IMR-90 (cell line): ENCODE measurements at regions not wholly inside any gene's neighbourhood (a gene's known extent, or its start where the extent isn't known, plus 50 kb on each side); places are given as distances from the start of the nearest gene placed in this dataset.

Source experiments
- ATAC-seq: fragments of 200-7000 bp; cut with Tn5 transposase; 2 replicates; pipeline ENCODE4 v1.9.1; 2020; ENCODE audit warnings: low read depth, mild to moderate bottlenecking, moderate library complexity
- BruUV-seq: library from RNA; stranded (reverse); fragments of 400-500 nt; replicated peaks from 2 replicates; lab custom pipeline; 2021; lab: Mats Ljungman, UMichigan
- CTCF ChIA-PET: fragments of 300-600 bp; formaldehyde crosslinking; extraction: SDS; loops from one replicate; lab custom pipeline; 2021; ENCODE audit warnings: antibody characterized with exemption; lab: Yijun Ruan, JAX
- POLR2A ChIA-PET: fragments of 300-600 bp; sonication (Branson Sonifier 250); formaldehyde crosslinking; loops from one replicate; lab custom pipeline; 2022; ENCODE audit warnings: antibody characterized with exemption; ENCODE audit not compliant: unreplicated experiment; lab: Charles Lee
- DNase-seq: peaks from one replicate; pipeline ENCODE4 v3.0.0; 2013
- H2AFZ ChIP-seq: replicated peaks from 2 replicates; pipeline ENCODE3; 2013; ENCODE audit warnings: low read length, mild to moderate bottlenecking; ENCODE audit not compliant: poor library complexity
- H2AK5ac ChIP-seq: 2 replicates; pipeline ENCODE4 v1.6.1; 2013; ENCODE audit warnings: low read depth, low read length, inconsistent platforms
- H2AK9ac ChIP-seq: replicated peaks from 2 replicates; pipeline ENCODE3; 2013; ENCODE audit warnings: mild to moderate bottlenecking, low read depth, low read length, moderate library complexity; ENCODE audit not compliant: poor library complexity
- H2BK120ac ChIP-seq: 2 replicates; pipeline ENCODE4 v1.6.1; 2013; ENCODE audit warnings: low read depth, low read length, inconsistent platforms
- H2BK15ac ChIP-seq: 3 replicates; pipeline ENCODE4 v1.6.1; 2013; ENCODE audit warnings: low read depth, low read length, inconsistent platforms
- H2BK20ac ChIP-seq: 2 replicates; pipeline ENCODE4 v1.6.1; 2013; ENCODE audit warnings: low read depth, mild to moderate bottlenecking, inconsistent platforms, low read length, moderate library complexity
- H2BK5ac ChIP-seq: 2 replicates; pipeline ENCODE4 v1.6.1; 2013; ENCODE audit warnings: mild to moderate bottlenecking, low read depth, low read length, inconsistent platforms; ENCODE audit not compliant: poor library complexity, severe bottlenecking
- H3K14ac ChIP-seq: replicated peaks from 2 replicates; pipeline ENCODE4 v1.6.1; 2013; ENCODE audit warnings: low read depth, low read length, inconsistent platforms
- H3K18ac ChIP-seq: 2 replicates; pipeline ENCODE4 v1.6.1; 2013; ENCODE audit warnings: low read depth, low read length, control low read depth
- H3K23ac ChIP-seq: 2 replicates; pipeline ENCODE4 v1.6.1; 2013; ENCODE audit warnings: low read depth, low read length, inconsistent platforms
- H3K27ac ChIP-seq: 2 replicates; pipeline ENCODE4 v1.5.1; 2013; ENCODE audit warnings: mild to moderate bottlenecking, control low read depth, low read length; ENCODE audit not compliant: insufficient read depth
- H3K27me3 ChIP-seq: 2 replicates; pipeline ENCODE4 v1.6.1; 2013; ENCODE audit warnings: low read length; ENCODE audit not compliant: control insufficient read depth, insufficient read depth
- H3K36me3 ChIP-seq: 2 replicates; pipeline ENCODE4 v1.6.1; 2013; ENCODE audit warnings: low read length, mixed read lengths; ENCODE audit not compliant: control insufficient read depth, insufficient read depth
- H3K4ac ChIP-seq: 2 replicates; pipeline ENCODE4 v1.6.1; 2013; ENCODE audit warnings: low read depth, low read length, inconsistent platforms
- H3K4me1 ChIP-seq: 2 replicates; pipeline ENCODE4 v1.6.1; 2013; ENCODE audit warnings: low read length, mixed read lengths; ENCODE audit not compliant: control insufficient read depth, insufficient read depth
- H3K4me2 ChIP-seq: 2 replicates; pipeline ENCODE4 v1.6.1; 2013; ENCODE audit warnings: low read depth, mild to moderate bottlenecking, control low read depth, low read length, moderate library complexity
- H3K4me3 ChIP-seq: 2 replicates; pipeline ENCODE4 v1.5.1; 2013; ENCODE audit warnings: low read depth, mild to moderate bottlenecking, control low read depth, low read length, moderate library complexity; ENCODE audit not compliant: insufficient read depth
- H3K56ac ChIP-seq: 2 replicates; pipeline ENCODE4 v1.6.1; 2013; ENCODE audit warnings: low read length, inconsistent platforms; ENCODE audit not compliant: insufficient read depth; ENCODE audit errors: extremely low read depth
- H3K79me1 ChIP-seq, 2 experiments: 2 replicates each; pipeline ENCODE4 v1.6.1; 2013; ENCODE audit warnings: low read length in 2 of 2, inconsistent platforms in 1 of 2, low read depth in 1 of 2
- H3K9ac ChIP-seq: 2 replicates; pipeline ENCODE4 v1.6.1; 2013; ENCODE audit warnings: low read depth, low read length, control low read depth
- H3K9me1 ChIP-seq: 2 replicates; pipeline ENCODE4 v1.6.1; 2013; ENCODE audit warnings: low read length, inconsistent platforms; ENCODE audit not compliant: insufficient read depth
- H3K9me3 ChIP-seq: 2 replicates; pipeline ENCODE4 v1.6.1; 2013; ENCODE audit warnings: low read length; ENCODE audit not compliant: control insufficient read depth, insufficient read depth
- H4K20me1 ChIP-seq: 2 replicates; pipeline ENCODE4 v1.6.1; 2013; ENCODE audit warnings: low read length, inconsistent platforms; ENCODE audit not compliant: insufficient read depth
- H4K5ac ChIP-seq: 2 replicates; pipeline ENCODE4 v1.6.1; 2013; ENCODE audit warnings: mild to moderate bottlenecking, low read depth, low read length, control low read depth
- H4K8ac ChIP-seq, 2 experiments: 2 replicates each; pipeline ENCODE4 v1.6.1; 2013; ENCODE audit warnings: low read depth in 2 of 2, low read length in 2 of 2, control low read depth in 1 of 2, inconsistent platforms in 1 of 2
- H4K91ac ChIP-seq: 2 replicates; pipeline ENCODE4 v1.6.1; 2013; ENCODE audit warnings: low read depth, low read length, inconsistent platforms; ENCODE audit not compliant: insufficient read depth
- BHLHE40 ChIP-seq: fragments of 150-350 bp; IDR thresholded peaks from 2 replicates; pipeline ENCODE4 v1.6.1; 2016; ENCODE audit warnings: mild to moderate bottlenecking, low read depth, low read length
- CEBPB ChIP-seq: IDR thresholded peaks from 2 replicates; pipeline ENCODE4 v1.6.1; 2012; ENCODE audit warnings: low read depth, low read length, improper control_type of control experiment
- CHD1 ChIP-seq: IDR thresholded peaks from 2 replicates; pipeline ENCODE4 v1.6.1; 2012; ENCODE audit warnings: low read depth, low read length, improper control_type of control experiment
- MAFK ChIP-seq: IDR thresholded peaks from 2 replicates; pipeline ENCODE4 v1.6.1; 2012; ENCODE audit warnings: low read depth, low read length, improper control_type of control experiment
- MAZ ChIP-seq: IDR thresholded peaks from 2 replicates; pipeline ENCODE4 v1.6.1; 2012; ENCODE audit warnings: low read depth, mild to moderate bottlenecking, low read length, improper control_type of control experiment, moderate library complexity, borderline replicate concordance
- NFE2L2 ChIP-seq: fragments of 150-350 bp; IDR thresholded peaks from 2 replicates; pipeline ENCODE4 v1.6.1; 2016; ENCODE audit warnings: low read depth, mild to moderate bottlenecking, low read length
- POLR2A ChIP-seq: IDR thresholded peaks from 2 replicates; pipeline ENCODE4 v1.6.1; 2012; ENCODE audit warnings: mild to moderate bottlenecking, low read depth, low read length
- RAD21 ChIP-seq: IDR thresholded peaks from 2 replicates; pipeline ENCODE4 v1.6.1; 2012; ENCODE audit warnings: low read length, improper control_type of control experiment
- RCOR1 ChIP-seq: IDR thresholded peaks from 2 replicates; pipeline ENCODE4 v1.6.1; 2012; ENCODE audit warnings: mild to moderate bottlenecking, low read length, improper control_type of control experiment; ENCODE audit not compliant: insufficient replicate concordance
- RFX5 ChIP-seq: IDR thresholded peaks from 2 replicates; pipeline ENCODE4 v1.8.0; 2012; ENCODE audit warnings: low read depth, mild to moderate bottlenecking, low read length, moderate library complexity
- USF2 ChIP-seq: fragments of 150-350 bp; IDR thresholded peaks from 2 replicates; pipeline ENCODE4 v1.6.1; 2017; ENCODE audit warnings: mild to moderate bottlenecking, antibody characterized with exemption, low read length, low read depth
- WGBS, 2 experiments: methylation state at CpG; one replicate each; pipeline versions ENCODE4 v1.1.5 to v1.1.7; 2013; ENCODE audit warnings: missing lambda C conversion rate in 2 of 2; ENCODE audit not compliant: insufficient read length in 1 of 2; ENCODE audit errors: extremely low coverage in 2 of 2; 5-methylcytosine and 5-hydroxymethylcytosine counted together
- dilution Hi-C: fragments of 300-500 bp; cut with HindIII; formaldehyde crosslinking; loops from one replicate; pipeline ENCODE4 v1.14.3; 2018; ENCODE audit warnings: low sequenced_read_pairs; ENCODE audit not compliant: unreplicated experiment
- in situ Hi-C: fragments of 300-500 bp; cut with MboI; formaldehyde crosslinking; loops from 3 replicates; pipeline ENCODE4 v1.14.3; 2019; ENCODE audit warnings: low sequenced_read_pairs, inconsistent platforms, mixed read lengths
- intact Hi-C: fragments of 100-400 bp; cut with micrococcal nuclease; formaldehyde crosslinking; loops from 2 replicates; pipeline ENCODE4 v1.10.0; 2022
- TF ChIP-seq, protein P1 (sequence below): fragments of 150-350 bp; IDR thresholded peaks from 2 replicates; pipeline ENCODE4 v1.6.1; 2016; ENCODE audit warnings: low read depth, mild to moderate bottlenecking, low read length, moderate library complexity, borderline replicate concordance

DNA sequence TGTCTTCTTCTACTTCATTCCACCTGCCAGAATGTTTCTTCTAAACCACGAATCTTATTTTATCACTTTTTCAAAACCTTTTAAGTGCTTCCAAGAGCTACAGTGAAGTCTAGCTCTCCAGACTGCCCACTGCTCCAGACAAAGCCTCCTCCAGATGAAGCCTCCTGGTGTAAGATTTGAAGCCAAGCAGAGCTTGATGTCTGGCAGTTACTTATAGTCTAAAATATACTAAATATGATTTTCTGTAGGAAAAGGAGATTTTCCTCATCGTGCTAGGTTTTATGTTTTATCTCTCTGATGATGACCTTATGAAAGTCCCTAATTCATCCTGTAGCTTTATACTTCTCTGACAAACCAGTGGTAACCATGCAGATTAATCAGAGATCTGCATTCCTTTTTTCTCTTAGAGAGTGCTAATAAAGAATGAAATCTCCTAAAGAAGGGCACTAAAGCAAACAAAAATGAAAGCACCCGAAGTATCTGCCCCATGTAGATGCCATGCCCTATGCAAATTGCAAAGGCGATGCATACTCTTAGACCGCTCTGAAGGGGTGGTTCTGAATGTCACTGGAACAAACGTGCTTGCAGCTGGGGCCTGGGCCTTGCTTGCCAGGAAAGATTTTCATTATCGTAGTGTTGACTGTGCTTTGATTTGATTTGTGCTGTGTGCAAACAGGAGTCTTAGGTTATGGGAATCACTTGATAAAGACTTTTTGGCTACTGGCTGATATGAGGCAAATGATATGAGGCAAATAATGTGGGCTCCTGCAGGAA, 314.2 kb downstream of the PID1 start:
- H3K27ac ChIP-seq = no peak overlapping the region
- peaks cover 10% of the 10 kb centered on the region for H3K9me3 ChIP-seq
- no peak overlapping the region for H2AK5ac ChIP-seq
- H2BK120ac ChIP-seq = no peak overlapping the region
- no peak for ATAC-seq
- H3K4me2 ChIP-seq = no peak overlapping the region
- WGBS, 2 experiments = no CpG with 5 or more reads among the region's 7 CpGs
- no peak overlapping the region for H3K56ac ChIP-seq
- H3K18ac ChIP-seq = no peak overlapping the region
- H4K91ac ChIP-seq = no peak overlapping the region
- no TSS peak for BruUV-seq
- intact Hi-C loops = no loop called here
- in situ Hi-C loops = no loop called here
- H3K9me1 ChIP-seq = no peaks in the 10 kb centered on the region
- CTCF ChIA-PET = no interaction called here
- no peak overlapping the region for H4K5ac ChIP-seq
- H3K4me3 ChIP-seq = no peak overlapping the region
- no peaks in the 10 kb centered on the region for H3K79me1 ChIP-seq
- H3K4ac ChIP-seq = no peak overlapping the region
- TF ChIP-seq POLR2A = no peak
- TF ChIP-seq RCOR1 = no peak
- no peak for TF ChIP-seq RAD21
- no peak for TF ChIP-seq MAZ
- no peak for TF ChIP-seq USF2
- no peak for TF ChIP-seq MAFK
- TF ChIP-seq CEBPB = no peak
- no peak for TF ChIP-seq BHLHE40
- no peak for TF ChIP-seq RFX5
- TF ChIP-seq, protein P1, sequence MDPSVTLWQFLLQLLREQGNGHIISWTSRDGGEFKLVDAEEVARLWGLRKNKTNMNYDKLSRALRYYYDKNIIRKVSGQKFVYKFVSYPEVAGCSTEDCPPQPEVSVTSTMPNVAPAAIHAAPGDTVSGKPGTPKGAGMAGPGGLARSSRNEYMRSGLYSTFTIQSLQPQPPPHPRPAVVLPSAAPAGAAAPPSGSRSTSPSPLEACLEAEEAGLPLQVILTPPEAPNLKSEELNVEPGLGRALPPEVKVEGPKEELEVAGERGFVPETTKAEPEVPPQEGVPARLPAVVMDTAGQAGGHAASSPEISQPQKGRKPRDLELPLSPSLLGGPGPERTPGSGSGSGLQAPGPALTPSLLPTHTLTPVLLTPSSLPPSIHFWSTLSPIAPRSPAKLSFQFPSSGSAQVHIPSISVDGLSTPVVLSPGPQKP = no peak
- TF ChIP-seq CHD1 = no peak
- no peak for TF ChIP-seq NFE2L2
- no peaks in the 10 kb centered on the region for H3K36me3 ChIP-seq
- dilution Hi-C loops = no loop called here
- no peak overlapping the region for H4K8ac ChIP-seq
- H2BK5ac ChIP-seq = no peak overlapping the region
- no peaks in the 10 kb centered on the region for H3K27me3 ChIP-seq
- H4K20me1 ChIP-seq = no peaks in the 10 kb centered on the region
- DNase-seq = no peak
- POLR2A ChIA-PET = no interaction called here
- H2AK9ac ChIP-seq = no peak overlapping the region
- H3K9ac ChIP-seq = no peak overlapping the region
- H3K4me1 ChIP-seq = no peaks in the 10 kb centered on the region
- H2BK20ac ChIP-seq = no peak overlapping the region
- H2AFZ ChIP-seq = no peak overlapping the region
- H2BK15ac ChIP-seq = no peak overlapping the region
- H3K14ac ChIP-seq = no peak overlapping the region
- no peak overlapping the region for H3K23ac ChIP-seq
